ENCODE measurements at regions not wholly inside any gene's neighbourhood (a gene's known extent, or its start where the extent isn't known, plus 50 kb on each side); places are given as distances from the start of the nearest gene placed in this dataset.

DNA sequence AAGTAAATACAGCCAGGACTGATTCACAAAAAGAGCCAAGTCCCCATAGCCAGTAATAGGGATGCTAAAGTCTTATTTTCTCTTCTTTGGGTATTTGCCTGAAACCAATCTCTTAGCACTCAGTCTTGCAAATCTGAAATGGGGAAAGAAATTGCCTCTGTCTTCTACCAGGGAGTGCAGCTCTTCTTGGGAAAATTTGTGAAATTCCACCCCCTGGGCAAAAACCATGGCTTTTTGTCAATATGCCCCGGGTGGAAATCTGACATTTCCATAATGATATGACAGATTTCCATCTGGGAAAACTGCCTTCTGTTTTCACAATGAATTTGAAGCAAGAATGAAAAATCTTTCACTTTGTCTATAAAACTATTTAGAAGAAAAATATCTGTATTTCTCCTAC is 628.1 kb downstream of the BCL11A start:
- FAIRE-seq, result no peak
- TF ChIP-seq, protein P1, sequence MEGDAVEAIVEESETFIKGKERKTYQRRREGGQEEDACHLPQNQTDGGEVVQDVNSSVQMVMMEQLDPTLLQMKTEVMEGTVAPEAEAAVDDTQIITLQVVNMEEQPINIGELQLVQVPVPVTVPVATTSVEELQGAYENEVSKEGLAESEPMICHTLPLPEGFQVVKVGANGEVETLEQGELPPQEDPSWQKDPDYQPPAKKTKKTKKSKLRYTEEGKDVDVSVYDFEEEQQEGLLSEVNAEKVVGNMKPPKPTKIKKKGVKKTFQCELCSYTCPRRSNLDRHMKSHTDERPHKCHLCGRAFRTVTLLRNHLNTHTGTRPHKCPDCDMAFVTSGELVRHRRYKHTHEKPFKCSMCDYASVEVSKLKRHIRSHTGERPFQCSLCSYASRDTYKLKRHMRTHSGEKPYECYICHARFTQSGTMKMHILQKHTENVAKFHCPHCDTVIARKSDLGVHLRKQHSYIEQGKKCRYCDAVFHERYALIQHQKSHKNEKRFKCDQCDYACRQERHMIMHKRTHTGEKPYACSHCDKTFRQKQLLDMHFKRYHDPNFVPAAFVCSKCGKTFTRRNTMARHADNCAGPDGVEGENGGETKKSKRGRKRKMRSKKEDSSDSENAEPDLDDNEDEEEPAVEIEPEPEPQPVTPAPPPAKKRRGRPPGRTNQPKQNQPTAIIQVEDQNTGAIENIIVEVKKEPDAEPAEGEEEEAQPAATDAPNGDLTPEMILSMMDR (IDR thresholded peaks at IDR 0.05; ENCODE audit: insufficient read depth, missing control alignments), result no peak
- no peak for DNase-seq (ENCODE audit: insufficient read length, low spot score)

DNA sequence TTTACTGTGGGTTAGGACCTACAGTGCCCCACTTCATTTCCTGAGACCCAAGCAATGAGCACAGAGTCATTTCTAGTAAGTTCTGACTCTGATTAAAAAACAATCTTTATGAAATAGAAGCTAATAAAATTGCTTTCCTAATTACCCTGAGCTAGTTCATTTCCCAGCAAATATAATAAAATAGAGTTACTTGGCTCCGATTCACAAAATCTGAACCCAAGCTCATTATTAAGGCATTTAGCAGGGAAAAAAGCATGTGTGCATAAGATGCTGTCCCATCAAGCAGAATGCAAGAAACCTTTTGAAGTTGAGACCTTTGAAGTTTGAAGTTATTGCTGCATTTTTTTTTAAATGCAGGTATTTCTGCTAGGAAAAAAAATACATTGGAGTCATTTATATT is 629.1 kb downstream of the BCL11A start:
- TF ChIP-seq, protein P1 (IDR thresholded peaks at IDR 0.05; ENCODE audit: insufficient read depth, missing control alignments), result no peak
- FAIRE-seq, result no peak
- DNase-seq (ENCODE audit: insufficient read length, low spot score), result no peak

DNA sequence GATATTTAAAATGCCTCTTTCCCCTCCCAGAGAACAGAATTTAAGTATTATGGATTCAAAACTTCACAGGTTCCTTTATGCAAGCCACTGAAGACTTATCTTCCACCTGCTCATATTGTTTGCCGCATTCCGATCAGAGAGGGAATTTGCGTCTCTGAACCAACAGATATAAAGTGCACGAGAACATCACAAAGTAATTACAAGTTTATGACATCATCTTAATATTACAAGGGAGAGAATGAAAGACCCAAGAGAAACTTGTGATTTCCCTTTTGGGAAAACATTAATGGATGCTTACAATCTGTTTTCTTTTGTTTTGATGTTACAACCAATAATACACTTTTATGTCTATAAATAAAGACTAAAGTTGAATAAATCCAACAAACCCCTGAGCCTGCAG is 631.0 kb downstream of the BCL11A start:
- DNase-seq (ENCODE audit: insufficient read length, low spot score) (no peak), FAIRE-seq (no peak)
- TF ChIP-seq, protein P1 (IDR thresholded peaks at IDR 0.05; ENCODE audit: insufficient read depth, missing control alignments), result no peak

DNA sequence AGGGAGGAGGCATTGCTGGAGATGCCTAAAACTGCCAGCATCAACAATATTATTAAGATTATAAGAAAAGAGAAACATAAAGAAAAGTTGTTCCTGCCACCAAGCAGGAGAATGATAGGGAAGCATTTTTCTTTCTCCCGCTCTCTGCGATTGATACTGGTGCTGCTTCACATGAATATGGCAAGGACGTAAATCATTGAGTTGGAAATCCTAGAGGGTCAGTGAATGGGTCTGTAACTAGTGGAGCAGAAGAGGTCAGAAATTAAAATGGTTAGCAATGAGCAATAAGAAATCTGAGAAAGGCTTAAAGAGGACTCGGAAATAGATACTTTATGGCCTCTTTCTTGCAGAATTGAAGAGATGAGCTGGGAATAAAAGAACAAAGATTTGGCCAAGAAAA is 631.7 kb downstream of the BCL11A start:
- FAIRE-seq, result no peak
- no peak for DNase-seq (ENCODE audit: insufficient read length, low spot score)
- TF ChIP-seq, protein P1 (IDR thresholded peaks at IDR 0.05; ENCODE audit: insufficient read depth, missing control alignments), result no peak

DNA sequence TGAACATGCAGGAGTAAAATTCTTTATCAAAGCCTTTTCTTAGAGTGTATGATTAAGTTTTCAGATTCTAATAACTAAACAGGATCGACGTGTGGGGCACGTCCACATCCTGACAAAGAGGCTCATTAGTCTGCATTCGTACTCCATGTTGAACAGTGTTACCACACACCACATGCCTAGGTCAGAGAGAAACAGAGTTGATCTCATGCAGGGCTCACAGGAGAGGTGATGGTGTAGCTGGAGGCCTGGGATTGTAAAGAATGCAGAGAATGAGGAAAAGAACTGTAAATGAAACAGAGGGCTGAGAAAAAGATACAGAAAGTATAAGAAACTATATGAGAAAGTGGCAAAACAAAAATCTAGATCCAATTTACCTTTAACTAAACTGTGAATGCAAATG is 632.5 kb downstream of the BCL11A start:
- TF ChIP-seq, protein P1 (IDR thresholded peaks at IDR 0.05; ENCODE audit: insufficient read depth, missing control alignments), result no peak
- no peak for DNase-seq (ENCODE audit: insufficient read length, low spot score)

DNA sequence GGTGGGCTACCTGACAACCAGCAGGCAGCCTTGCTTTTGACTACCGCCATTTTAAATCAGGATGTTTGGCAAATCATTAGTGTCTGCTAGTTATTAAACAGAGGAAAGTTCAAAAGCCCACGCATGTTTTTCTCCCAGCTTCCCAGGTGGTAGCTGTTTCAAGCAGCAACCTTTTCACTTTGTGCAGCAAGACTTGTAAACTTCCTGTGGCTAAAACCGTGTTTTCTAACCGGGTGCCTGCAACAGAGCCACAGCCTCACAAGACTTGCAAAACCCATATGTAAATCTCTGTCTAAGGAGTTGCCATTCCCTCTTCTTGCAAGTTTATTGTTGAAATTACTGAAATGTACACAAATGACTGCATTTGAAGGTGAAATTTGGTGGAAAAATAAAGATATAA is 633.1 kb downstream of the BCL11A start:
- DNase-seq (ENCODE audit: insufficient read length, low spot score), result no peak
- no peak for FAIRE-seq
- TF ChIP-seq, protein P1 (IDR thresholded peaks at IDR 0.05; ENCODE audit: insufficient read depth, missing control alignments), result no peak

More for the DNA sequence above, 632.5 kb downstream of the BCL11A start:
- FAIRE-seq, result no peak

DNA sequence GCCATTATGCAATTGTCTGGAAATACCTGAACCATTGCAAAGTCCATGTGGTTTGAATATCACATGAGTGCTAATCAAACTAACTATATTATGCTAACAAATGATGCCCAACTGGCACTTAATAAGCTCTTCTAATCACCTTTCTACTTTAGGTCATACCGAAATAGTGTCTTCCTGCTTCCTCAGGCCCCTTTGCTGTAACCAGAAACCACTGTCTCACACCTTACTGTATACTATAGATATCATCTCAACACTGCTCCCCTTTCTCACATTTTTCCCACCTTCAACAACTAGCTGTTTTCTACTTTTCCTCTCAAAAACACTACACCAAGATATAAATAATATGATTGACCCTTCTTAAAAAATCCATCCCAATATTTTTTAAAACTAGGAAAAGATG is 633.9 kb downstream of the BCL11A start:
- TF ChIP-seq, protein P1 (IDR thresholded peaks at IDR 0.05; ENCODE audit: insufficient read depth, missing control alignments), result no peak
- FAIRE-seq, result no peak

More for the DNA sequence above, 633.9 kb downstream of the BCL11A start:
- no peak for DNase-seq (ENCODE audit: insufficient read length, low spot score)
